Stimulated activated CD4-positive, alpha-beta T cell treated with anti-CD3 and anti-CD28 coated beads, TNF-alpha, amount 100 ng/mL, for 48 hours (primary cell): ENCODE measurements at regions not wholly inside any gene's neighbourhood (a gene's known extent, or its start where the extent isn't known, plus 50 kb on each side); places are given as distances from the start of the nearest gene placed in this dataset.

ENCODE experiments used
- DNase-seq, 3 donors: peaks; one replicate each; pipeline ENCODE4 v3.0.0-alpha.2; 2020; ENCODE audit warnings: low read depth in 3 of 3

DNA sequence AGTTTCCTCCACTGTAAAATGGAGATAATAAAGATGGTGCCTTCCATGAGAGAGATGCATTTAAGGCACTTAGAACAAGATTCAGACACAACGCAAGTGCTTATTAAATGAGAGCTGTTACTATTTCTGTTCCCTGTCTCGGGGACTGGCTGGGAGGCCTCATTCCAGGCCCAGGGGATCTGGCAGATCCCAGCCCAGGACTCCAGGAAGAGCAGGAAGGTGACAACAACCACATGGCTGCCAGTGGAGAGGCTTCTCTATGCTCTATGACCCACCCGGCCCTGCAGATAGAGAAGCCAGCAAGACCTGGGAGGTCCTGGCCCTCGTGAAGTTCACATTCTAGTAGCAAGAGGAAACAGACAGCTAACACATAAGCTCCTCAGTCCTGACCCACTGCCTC is 175.5 kb downstream of the ACTL8 start:
- no peak for DNase-seq

DNA sequence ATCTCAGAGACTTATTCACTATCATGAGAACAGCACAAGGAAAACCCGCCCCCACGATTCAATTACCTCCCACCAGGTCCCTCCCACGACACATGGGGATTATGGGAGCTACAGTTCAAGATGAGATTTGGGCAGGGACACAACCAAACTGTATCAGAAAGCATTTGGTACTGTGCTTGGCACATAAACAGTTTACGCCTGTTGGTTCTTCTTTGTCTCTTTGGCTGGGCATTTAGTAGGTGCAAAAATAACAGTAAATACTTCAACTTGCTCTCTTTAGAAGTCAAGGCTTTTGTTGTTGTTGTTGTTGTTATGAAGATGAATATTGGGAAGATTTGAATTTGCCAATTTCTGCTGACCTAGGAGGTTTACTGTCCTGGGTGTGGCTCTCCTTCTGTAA is 175.4 kb upstream of the IGSF21 start:
- DNase-seq: no peak

- DNase-seq: no peak
Measured at GRCh38 chr1:17933501-17933900, 174.1 kb upstream of the IGSF21 start.

- no peak for DNase-seq
Measured at GRCh38 chr1:17933971-17934370, 173.6 kb upstream of the IGSF21 start.

DNA sequence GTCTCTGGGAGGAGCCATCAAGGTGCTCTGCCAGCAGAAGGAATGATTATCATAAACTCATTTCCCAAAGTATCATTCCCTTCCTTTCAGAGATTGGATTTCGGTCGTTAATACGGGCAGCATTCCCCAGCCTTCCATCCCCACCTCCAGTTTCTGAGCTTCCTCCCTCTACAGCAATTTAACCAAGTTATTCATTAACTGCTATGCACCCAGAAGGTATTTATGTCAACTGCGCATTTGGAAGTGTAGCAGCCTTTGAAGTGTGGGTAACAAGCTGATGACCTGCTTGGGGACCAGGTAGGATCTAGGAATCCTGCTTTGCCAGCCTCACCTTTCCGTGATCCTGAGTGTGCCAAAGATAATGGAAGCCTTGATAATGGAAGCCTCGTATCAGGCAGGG is 172.4 kb upstream of the IGSF21 start:
- no peak for DNase-seq

GRCh38 chr1:17941431-17942189 is 166.0 kb upstream of the IGSF21 start:
- no peak for DNase-seq

GRCh38 chr1:17943506-17943905 is 164.1 kb upstream of the IGSF21 start:
- no peak for DNase-seq

GRCh38 chr1:17944646-17945045 is 163.0 kb upstream of the IGSF21 start:
- DNase-seq: no peak

GRCh38 chr1:17946434-17946833 is 161.2 kb upstream of the IGSF21 start:
- no peak for DNase-seq

DNA sequence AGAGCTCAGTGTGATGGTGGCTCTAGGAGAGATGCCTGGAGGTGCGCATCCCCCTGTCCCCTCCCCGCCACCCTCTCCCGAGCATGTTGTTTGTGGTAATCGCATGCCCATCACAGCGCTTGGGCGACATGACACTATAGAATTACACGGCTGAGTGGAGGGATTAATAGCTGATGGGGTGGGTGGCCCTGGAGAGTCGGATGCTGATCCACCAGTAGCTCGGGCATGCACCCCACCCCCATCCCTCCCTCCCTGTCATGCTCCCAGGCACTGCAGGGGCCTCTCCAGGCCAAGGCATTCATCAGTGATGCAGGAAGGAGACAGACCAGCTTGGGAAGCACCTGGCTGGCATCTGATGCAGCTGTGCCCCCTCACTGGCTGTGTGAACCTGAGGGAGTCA is 159.0 kb upstream of the IGSF21 start:
- no peak for DNase-seq

DNA sequence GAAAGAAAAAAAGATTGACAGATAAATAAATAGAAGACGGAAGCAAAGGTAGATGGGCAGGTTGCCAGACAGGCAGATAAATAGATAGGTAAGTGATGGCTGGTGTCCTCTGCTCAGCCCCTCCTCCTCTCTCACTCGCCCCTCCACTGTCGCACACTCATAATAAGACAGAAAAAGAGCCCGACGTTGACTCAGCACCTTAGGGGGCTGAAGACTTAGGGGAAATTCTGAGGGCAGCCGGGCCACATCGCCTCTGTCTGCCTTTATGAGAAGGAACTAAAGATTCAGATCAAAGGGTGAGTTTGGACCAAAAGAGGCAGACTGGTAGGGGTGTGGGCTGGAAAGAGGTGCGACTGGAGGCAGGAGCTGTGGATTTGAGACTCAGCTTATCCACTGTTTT is 158.1 kb upstream of the IGSF21 start:
- no peak for DNase-seq

GRCh38 chr1:17950728-17951127 is 156.9 kb upstream of the IGSF21 start:
- DNase-seq: no peak

DNA sequence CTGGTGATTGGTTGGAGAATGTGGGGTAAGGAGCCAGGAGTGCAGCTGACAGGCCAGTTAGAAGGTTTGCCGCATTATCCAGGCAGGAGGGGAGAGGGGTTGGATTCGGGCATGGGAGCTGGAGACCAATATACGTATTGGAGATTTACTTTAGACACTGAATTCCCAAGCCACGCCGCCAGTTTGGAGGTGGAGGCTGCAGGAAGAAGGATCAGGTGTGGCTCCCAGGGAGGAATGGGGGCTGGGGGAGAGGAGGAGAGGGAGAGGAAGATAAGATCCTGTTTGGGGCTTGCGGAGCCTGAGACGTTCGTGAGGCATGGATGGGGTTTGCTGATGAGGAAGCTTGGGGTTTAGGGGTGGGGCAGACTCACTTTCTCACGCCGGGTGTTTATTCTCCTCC is 155.1 kb upstream of the IGSF21 start:
- DNase-seq: no peak

DNA sequence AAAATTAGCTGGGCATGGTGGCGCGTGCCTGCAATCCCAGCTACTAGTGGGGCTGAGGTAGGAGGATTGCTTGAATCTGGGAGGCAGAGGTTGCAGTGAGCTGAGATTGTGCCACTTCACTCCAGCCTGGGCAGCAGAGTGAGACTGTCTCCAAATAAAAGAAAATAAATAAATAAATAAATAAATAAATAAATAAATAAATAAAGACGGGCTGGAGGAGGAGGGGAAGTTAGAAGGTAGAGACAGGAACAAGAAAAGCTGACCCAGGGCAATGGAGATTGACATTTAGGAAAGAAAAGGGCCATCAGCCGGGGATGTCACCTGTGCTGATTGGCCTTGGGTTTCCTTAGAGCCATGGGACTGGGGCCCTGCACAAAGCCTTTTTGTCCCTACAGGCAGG is 153.7 kb upstream of the IGSF21 start:
- DNase-seq: no peak

DNA sequence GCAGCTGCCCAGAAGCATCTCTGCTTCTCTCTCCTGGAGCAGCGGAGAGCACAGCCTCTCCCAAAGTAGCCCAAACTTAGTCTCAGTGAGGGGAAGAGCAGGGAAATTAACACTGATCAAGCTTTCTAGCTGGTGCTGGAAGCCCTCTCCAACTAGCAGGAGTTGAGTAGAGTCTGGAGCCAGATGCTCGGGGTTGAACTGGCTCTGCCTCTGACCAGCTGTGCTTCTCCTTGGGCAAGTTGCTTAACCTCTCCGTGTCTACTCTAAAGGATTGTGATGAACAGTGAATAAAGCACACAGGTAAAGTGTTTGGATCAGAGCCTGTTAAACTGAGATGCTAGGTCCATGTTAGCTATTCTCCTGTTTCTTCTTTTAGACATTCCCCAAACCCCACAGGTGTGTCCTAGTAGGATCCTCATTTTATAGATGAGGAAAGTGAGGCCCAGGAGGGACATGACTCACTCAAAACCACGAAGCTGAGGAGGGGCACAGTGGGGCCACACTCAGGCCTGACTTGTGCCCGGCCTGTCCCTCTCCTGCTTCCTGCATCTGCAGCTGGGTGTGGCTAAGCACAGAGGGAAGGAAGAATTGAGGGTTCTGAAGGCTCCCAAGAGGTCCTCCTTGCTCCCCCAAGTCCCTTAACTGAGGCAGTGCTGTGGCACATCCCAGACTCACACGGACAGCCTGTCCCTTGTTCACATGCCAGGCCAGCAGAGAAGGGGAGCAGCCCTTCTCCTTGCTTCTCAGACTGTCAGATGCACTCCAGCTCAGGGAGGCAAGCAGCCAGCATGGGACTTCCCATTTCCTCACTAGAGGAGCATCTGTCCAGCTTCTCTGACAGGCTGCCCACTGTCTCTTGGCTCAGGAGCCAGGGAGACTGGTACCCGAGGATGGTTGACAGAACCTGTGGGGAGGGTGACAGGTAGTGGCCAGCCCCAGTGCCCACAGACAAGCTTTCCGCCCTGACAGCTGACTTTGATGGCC is 152.0 kb upstream of the IGSF21 start:
- no peak for DNase-seq

GRCh38 chr1:17957588-17958267 is 149.9 kb upstream of the IGSF21 start:
- DNase-seq: no peak

DNA sequence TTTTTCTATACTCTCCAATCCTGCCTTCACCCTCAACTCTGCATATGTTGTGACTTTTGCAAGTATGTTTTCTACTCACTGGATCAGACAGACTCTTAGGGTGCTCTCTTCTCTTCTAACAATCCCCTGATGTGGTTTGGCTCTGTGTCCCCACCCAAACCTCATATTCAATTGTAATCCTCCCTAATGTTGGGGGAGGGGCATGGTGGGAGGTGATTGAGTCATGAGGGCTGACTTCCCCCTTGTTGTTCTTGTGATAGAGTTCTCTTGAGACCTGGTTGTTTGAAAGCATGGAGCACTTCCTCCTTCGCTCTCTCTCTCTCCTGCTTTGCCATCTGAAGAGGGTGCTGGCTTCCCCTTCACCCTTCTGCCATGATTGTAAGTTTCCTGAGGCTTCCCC is 148.9 kb upstream of the IGSF21 start:
- DNase-seq: no peak

DNA sequence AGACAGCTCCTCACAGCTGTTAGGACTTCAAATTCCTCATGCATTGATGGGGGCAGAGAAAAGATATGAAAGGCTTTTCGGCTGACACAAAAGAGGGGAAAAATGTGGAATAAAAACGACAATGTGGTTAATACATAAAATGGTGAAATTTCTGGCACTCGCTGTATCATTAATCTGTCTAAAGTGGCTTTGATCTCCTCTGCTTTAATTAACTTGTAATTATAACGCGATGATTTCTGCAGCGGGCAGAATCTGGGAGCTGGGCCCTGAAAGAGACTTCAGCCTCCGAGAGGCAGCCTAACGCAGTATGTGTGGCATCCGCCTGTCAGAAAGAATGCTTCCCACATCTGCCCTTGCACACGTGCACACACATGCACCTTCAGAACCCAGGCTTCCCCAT is 144.1 kb upstream of the IGSF21 start:
- no peak for DNase-seq

DNA sequence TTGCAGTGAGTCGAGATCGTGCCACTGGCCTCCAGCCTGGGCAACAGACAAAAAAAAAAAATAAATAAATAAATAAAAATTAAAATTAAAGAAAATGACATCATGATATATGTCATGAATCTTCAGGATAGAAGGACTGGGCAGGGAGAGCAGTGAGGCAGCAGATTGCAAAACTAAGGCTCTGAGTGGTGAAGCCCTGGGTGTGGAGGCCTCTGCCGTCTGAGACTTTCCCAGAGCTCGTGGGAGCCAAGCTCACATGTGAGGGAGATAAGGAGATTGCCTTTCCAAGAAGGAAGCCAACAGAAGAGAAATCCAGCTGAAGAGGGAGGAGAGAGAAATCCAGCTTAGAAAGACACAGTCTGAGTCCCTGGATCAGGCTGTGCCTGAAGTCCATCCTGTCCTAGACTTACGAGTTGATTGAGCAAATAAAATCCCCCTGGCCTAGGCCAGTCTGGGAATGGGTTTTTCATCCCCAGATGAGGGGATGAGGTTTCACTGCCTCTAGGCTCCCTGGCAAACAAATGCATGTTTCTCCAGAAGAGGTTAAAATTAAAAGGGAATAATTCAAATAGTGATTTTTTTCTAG is 142.0 kb upstream of the IGSF21 start:
- DNase-seq: no peak

DNA sequence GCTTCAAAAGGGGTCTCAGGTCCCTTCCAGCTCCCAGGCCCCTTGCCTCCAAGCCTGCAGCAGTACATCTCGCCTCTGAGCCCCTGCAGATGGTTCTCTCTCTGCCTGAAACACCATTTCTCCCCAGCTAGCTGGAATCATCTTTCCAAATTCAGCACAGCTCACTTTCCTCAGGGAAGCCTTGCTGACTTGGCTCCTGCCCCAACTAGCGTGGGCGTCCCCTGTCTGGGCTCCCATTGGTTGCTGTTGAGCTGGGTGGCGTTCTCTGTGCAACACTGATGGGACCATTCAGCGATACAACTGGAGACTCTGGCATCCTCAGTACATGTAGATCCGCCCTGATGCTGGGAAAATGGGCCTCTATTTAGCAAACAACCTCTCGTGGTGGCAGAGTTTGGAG is 141.3 kb upstream of the IGSF21 start:
- DNase-seq: no peak

- DNase-seq: no peak
Measured at GRCh38 chr1:17967623-17968255, 139.9 kb upstream of the IGSF21 start.

DNA sequence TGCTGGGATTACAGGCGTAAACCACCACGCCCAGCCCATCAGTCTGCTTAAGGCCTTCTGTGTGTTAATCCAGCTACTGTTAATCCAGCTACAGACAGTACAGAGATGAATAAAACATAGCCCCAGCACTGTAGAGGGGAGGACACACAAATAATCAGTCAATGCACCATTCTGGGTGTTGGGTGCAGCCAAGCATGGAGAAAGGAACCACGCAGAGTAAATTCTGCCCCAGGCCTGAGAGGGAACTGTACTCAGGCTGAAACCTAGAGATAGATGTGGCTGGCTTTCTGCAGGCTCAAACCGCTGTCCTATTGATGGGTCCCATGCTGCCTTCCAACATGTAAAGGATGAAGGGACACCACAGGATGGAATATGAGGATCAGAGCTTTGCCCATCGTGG is 136.8 kb upstream of the IGSF21 start:
- DNase-seq: no peak
